ENCODE measurements at regions not wholly inside any gene's neighbourhood (a gene's known extent, or its start where the extent isn't known, plus 50 kb on each side); places are given as distances from the start of the nearest gene placed in this dataset.

- no peak for TF ChIP-seq CTCF (IDR thresholded peaks at IDR 0.05)
- Histone ChIP-seq H2AFZ (no peak overlapping the region), H3K27ac (no peak overlapping the region), H3K9me3 (ENCODE audit: control insufficient read depth, low read length) (no peaks in the 10 kb centered on the region), H3K4me2 (ENCODE audit: low read length) (no peak overlapping the region), H3K79me2 (no peaks in the 10 kb centered on the region), H3K4me1 (no peaks in the 10 kb centered on the region), H3K4me3 (ENCODE audit: low read depth, low read length) (no peak overlapping the region), H3K27me3 (ENCODE audit: control insufficient read depth, insufficient read depth, low read length) (no peaks in the 10 kb centered on the region), H3K9ac (no peak overlapping the region), H3K36me3 (ENCODE audit: control insufficient read depth, insufficient read depth, low read length) (no peaks in the 10 kb centered on the region)
Observed at GRCh38 chr11:38305682-38306081, 1707.6 kb upstream of the RAG2 start.

GRCh38 chr11:38304926-38305325, 1706.9 kb upstream of the RAG2 start:
- H3K4me2 ChIP-seq (ENCODE audit: low read length) = no peak overlapping the region
- H3K79me2 ChIP-seq = no peaks in the 10 kb centered on the region
- no peak overlapping the region for H3K27ac ChIP-seq
- H2AFZ ChIP-seq = no peak overlapping the region
- H3K9me3 ChIP-seq (ENCODE audit: control insufficient read depth, low read length) = no peaks in the 10 kb centered on the region
- no peaks in the 10 kb centered on the region for H3K36me3 ChIP-seq (ENCODE audit: control insufficient read depth, insufficient read depth, low read length)
- no peak overlapping the region for H3K4me3 ChIP-seq (ENCODE audit: low read depth, low read length)
- TF ChIP-seq CTCF (IDR thresholded peaks at IDR 0.05) = no peak
- no peaks in the 10 kb centered on the region for H3K27me3 ChIP-seq (ENCODE audit: control insufficient read depth, insufficient read depth, low read length)
- H3K9ac ChIP-seq = no peak overlapping the region
- no peaks in the 10 kb centered on the region for H3K4me1 ChIP-seq

- no peak for TF ChIP-seq CTCF (IDR thresholded peaks at IDR 0.05)
- H2AFZ ChIP-seq = no peak overlapping the region
- no peak overlapping the region for H3K4me2 ChIP-seq (ENCODE audit: low read length)
- no peaks in the 10 kb centered on the region for H3K79me2 ChIP-seq
- H3K4me3 ChIP-seq (ENCODE audit: low read depth, low read length) = no peak overlapping the region
- H3K9ac ChIP-seq = no peak overlapping the region
- H3K27ac ChIP-seq = no peak overlapping the region
- no peaks in the 10 kb centered on the region for H3K36me3 ChIP-seq (ENCODE audit: control insufficient read depth, insufficient read depth, low read length)
- no peaks in the 10 kb centered on the region for H3K27me3 ChIP-seq (ENCODE audit: control insufficient read depth, insufficient read depth, low read length)
- H3K9me3 ChIP-seq (ENCODE audit: control insufficient read depth, low read length) = no peaks in the 10 kb centered on the region
- H3K4me1 ChIP-seq = no peaks in the 10 kb centered on the region
Observed at GRCh38 chr11:38302564-38302963, 1704.5 kb upstream of the RAG2 start.

GRCh38 chr11:38300570-38300969, 1702.5 kb upstream of the RAG2 start:
- no peak overlapping the region for H3K9ac ChIP-seq
- H3K4me3 ChIP-seq (ENCODE audit: low read depth, low read length) = no peak overlapping the region
- H3K4me2 ChIP-seq (ENCODE audit: low read length) = no peak overlapping the region
- no peak for TF ChIP-seq CTCF (IDR thresholded peaks at IDR 0.05)
- H3K9me3 ChIP-seq (ENCODE audit: control insufficient read depth, low read length) = no peaks in the 10 kb centered on the region
- no peak overlapping the region for H3K27ac ChIP-seq
- H3K27me3 ChIP-seq (ENCODE audit: control insufficient read depth, insufficient read depth, low read length) = no peaks in the 10 kb centered on the region
- no peaks in the 10 kb centered on the region for H3K79me2 ChIP-seq
- H3K4me1 ChIP-seq = no peaks in the 10 kb centered on the region
- H3K36me3 ChIP-seq (ENCODE audit: control insufficient read depth, insufficient read depth, low read length) = no peaks in the 10 kb centered on the region
- H2AFZ ChIP-seq = no peak overlapping the region

- no peak overlapping the region for H3K9ac ChIP-seq
- no peak overlapping the region for H3K4me2 ChIP-seq (ENCODE audit: low read length)
- no peaks in the 10 kb centered on the region for H3K9me3 ChIP-seq (ENCODE audit: control insufficient read depth, low read length)
- H3K4me1 ChIP-seq = no peaks in the 10 kb centered on the region
- no peaks in the 10 kb centered on the region for H3K27me3 ChIP-seq (ENCODE audit: control insufficient read depth, insufficient read depth, low read length)
- no peak overlapping the region for H3K4me3 ChIP-seq (ENCODE audit: low read depth, low read length)
- no peak overlapping the region for H3K27ac ChIP-seq
- TF ChIP-seq CTCF (IDR thresholded peaks at IDR 0.05) = no peak
- no peak overlapping the region for H2AFZ ChIP-seq
- no peaks in the 10 kb centered on the region for H3K36me3 ChIP-seq (ENCODE audit: control insufficient read depth, insufficient read depth, low read length)
- H3K79me2 ChIP-seq = no peaks in the 10 kb centered on the region
Observed at GRCh38 chr11:38296211-38296776, 1698.3 kb upstream of the RAG2 start.
